ENCODE measurements at regions not wholly inside any gene's neighbourhood (a gene's known extent, or its start where the extent isn't known, plus 50 kb on each side); places are given as distances from the start of the nearest gene placed in this dataset.
"Not testable (repeated sequence)": the region's sequence is repeated elsewhere in the genome, so short reads cannot be mapped to it uniquely, and the experiment has no call there.

DNA sequence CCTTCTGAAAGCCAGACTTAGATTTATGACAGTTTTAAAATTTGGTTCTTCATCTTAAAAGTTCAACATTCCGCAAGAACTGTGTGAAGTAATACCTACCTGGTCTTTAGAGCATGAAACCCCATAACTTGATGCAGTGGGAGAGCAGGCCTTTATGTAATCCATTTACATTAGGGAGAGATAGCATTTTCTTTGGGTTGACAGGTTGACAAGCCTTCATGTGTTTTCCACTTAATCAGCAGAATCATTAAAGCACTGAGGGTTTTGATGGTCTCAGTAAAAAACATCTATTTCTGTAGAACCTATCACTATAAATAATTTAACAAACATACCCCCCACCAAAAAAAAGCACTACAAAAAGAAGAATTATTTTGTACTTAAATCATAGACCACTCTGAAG, 121.6 kb upstream of the KIF2A start:
- Mint-ChIP-seq H3K9me3 (no peaks in the 10 kb centered on the region), H3K4me3 (ENCODE audit: low read depth) (no peak overlapping the region), H3K27ac (no peak overlapping the region), H3K36me3 (ENCODE audit: low read depth) (no peaks in the 10 kb centered on the region), H3K27me3 (ENCODE audit: low read depth) (peaks cover 7% of the 10 kb centered on the region), H3K4me1 (ENCODE audit: low read depth) (no peaks in the 10 kb centered on the region)
- intact Hi-C loops (cut with micrococcal nuclease) = no loop called here
- DNase-seq (ENCODE audit: low spot score) = no peak

DNA sequence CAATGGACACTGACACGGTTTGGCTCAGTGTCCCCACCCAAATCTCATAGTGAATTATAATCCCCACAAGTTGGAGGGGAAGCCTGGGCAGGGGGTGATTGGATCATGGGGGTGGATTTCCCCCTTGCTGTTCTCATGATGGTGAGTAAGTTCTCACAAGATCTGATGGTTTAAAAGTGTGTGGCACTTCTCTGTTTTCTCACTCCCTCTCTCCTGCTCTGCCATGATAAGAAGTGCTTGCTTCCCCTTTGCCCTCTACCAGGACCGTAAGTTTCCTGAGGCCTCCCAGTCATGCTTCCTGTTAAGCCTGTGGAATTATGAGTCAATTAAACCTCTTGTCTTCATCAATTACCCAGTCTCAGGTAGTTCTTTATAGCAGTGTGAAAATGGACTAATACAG, 115.8 kb upstream of the KIF2A start:
- intact Hi-C loops (cut with micrococcal nuclease) = no loop called here
- peaks cover 7% of the 10 kb centered on the region for H3K27me3 Mint-ChIP-seq (ENCODE audit: low read depth)
- no peaks in the 10 kb centered on the region for H3K4me1 Mint-ChIP-seq (ENCODE audit: low read depth)
- DNase-seq (ENCODE audit: low spot score) = no peak
- no peak overlapping the region for H3K4me3 Mint-ChIP-seq (ENCODE audit: low read depth)
- H3K9me3 Mint-ChIP-seq = peaks cover 17% of the 10 kb centered on the region
- no peak overlapping the region for H3K27ac Mint-ChIP-seq
- H3K36me3 Mint-ChIP-seq (ENCODE audit: low read depth) = no peaks in the 10 kb centered on the region

DNA sequence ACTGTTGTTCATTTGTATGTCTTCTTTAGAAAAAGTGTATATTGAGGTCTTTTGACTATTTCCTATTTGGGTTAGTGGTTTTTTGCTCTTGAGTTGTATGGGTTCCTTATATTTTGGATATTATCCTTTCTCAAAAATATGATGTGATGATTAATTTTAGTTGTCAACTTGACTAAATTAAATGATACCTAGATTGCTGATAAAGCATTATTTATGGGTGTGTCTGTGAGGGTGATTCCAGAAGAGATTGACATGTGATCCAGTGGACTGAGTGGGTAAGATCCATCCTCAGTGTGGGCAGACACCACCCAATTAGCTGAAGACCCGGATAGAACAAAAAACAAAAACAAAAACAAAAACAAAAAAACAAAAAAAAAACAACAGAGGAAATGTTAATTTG, 115.1 kb upstream of the KIF2A start:
- no peak for DNase-seq (ENCODE audit: low spot score)
- H3K4me3 Mint-ChIP-seq (ENCODE audit: low read depth) = no peak overlapping the region
- H3K27ac Mint-ChIP-seq = no peak overlapping the region
- intact Hi-C loops (cut with micrococcal nuclease) = no loop called here
- no peaks in the 10 kb centered on the region for H3K36me3 Mint-ChIP-seq (ENCODE audit: low read depth)
- no peaks in the 10 kb centered on the region for H3K4me1 Mint-ChIP-seq (ENCODE audit: low read depth)
- H3K9me3 Mint-ChIP-seq = peaks cover 17% of the 10 kb centered on the region
- H3K27me3 Mint-ChIP-seq (ENCODE audit: low read depth) = peaks cover 7% of the 10 kb centered on the region

DNA sequence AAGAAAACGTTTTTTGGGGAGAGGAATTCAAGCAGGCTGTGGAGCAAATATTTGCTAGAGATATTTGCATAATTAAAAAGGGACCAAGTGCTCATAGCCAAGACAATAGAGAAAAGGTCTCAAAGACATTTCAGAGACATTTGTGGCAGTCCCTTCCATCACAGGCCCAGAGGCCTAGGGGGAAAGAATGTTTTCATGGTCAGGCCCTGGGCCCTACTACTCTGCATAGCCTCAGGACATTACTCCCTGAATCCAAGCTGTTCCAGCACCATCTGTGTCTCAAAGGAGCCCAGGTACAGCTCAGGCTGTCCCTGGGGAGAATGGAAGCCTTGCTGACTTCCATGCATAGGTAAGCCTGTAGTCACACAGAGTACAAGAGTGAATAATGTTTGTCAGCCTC, 113.0 kb upstream of the KIF2A start:
- no peak overlapping the region for H3K27ac Mint-ChIP-seq
- intact Hi-C loops (cut with micrococcal nuclease) = no loop called here
- no peak overlapping the region for H3K4me3 Mint-ChIP-seq (ENCODE audit: low read depth)
- no peaks in the 10 kb centered on the region for H3K36me3 Mint-ChIP-seq (ENCODE audit: low read depth)
- H3K27me3 Mint-ChIP-seq (ENCODE audit: low read depth) = peaks cover 9% of the 10 kb centered on the region
- DNase-seq (ENCODE audit: low spot score) = no peak
- peaks cover 17% of the 10 kb centered on the region for H3K9me3 Mint-ChIP-seq
- H3K4me1 Mint-ChIP-seq (ENCODE audit: low read depth) = no peaks in the 10 kb centered on the region

DNA sequence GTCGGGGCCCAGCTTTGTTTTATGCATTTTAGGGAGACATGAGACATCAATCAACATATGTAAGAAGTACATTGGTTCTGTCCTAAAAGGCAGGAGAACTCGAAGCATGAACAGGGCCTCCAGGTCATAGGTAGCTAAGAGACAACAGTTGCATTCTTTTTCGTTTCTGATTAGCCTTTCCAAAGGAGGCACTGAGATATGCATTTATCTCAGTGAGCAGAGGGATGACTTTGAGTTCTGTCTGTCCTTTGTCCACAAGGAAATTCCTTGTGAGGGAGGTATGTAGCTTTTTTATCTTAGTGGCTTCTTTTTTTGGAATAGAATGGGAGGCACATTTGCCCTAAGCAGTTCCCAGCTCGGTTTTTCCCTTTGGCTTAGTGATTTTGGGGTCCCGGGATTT, 109.5 kb upstream of the KIF2A start:
- H3K36me3 Mint-ChIP-seq (ENCODE audit: low read depth); intact Hi-C loops (cut with micrococcal nuclease): not testable (repeated sequence)
- peaks cover 13% of the 10 kb centered on the region for H3K4me1 Mint-ChIP-seq (ENCODE audit: low read depth)

DNA sequence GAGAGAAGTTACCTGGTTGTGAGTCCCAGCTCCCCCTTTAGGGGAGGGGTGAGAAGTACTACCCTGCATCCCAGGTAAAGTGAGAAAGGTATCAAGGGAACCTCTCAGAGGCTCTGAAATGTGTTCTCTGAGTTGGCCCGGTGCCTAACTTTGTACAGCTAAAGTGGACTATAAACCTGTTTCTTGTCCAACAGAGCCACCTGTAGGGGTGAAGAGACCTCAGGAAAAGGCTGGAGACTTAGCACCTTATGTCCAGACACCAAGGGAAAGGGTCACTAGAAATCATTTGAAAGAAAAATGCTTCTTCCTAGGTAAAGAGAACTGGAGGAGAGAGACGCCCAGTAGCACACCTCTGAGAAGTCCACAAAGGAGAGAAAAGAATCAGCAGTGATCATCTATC, 108.3 kb upstream of the KIF2A start:
- no peaks in the 10 kb centered on the region for H3K36me3 Mint-ChIP-seq (ENCODE audit: low read depth)
- H3K9me3 Mint-ChIP-seq = peaks cover 10% of the 10 kb centered on the region
- intact Hi-C loops (cut with micrococcal nuclease) = no loop called here
- H3K4me1 Mint-ChIP-seq (ENCODE audit: low read depth) = peaks cover 13% of the 10 kb centered on the region
- H3K27ac Mint-ChIP-seq = no peak overlapping the region
- peaks cover 11% of the 10 kb centered on the region for H3K27me3 Mint-ChIP-seq (ENCODE audit: low read depth)
- no peak for DNase-seq (ENCODE audit: low spot score)
- no peak overlapping the region for H3K4me3 Mint-ChIP-seq (ENCODE audit: low read depth)

More for the DNA sequence above, 109.5 kb upstream of the KIF2A start:
- not testable (repeated sequence) for H3K4me3 Mint-ChIP-seq (ENCODE audit: low read depth); H3K27me3 Mint-ChIP-seq (ENCODE audit: low read depth); DNase-seq (ENCODE audit: low spot score); H3K27ac Mint-ChIP-seq
- H3K9me3 Mint-ChIP-seq = peaks cover 17% of the 10 kb centered on the region

DNA sequence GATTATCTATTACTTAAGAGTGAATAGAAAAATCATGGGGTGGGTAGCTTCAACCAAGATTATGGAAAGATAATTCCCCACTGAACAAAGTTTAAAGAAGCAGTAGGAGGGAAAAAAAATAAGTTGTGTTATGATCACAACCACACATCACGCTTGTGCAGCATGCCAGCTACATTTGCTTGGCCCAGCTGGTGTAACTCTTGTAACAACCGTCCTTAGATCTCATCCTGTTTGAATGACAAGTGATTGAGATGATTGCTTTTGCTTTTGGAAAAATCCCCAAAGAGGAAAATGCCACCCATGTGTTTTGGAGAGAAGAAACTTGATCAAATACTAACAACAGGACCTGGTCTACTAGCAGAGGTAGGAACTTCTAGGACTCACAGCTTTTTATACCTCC, 107.6 kb upstream of the KIF2A start:
- intact Hi-C loops (cut with micrococcal nuclease) = no loop called here
- Mint-ChIP-seq H3K36me3 (ENCODE audit: low read depth) (no peaks in the 10 kb centered on the region), H3K9me3 (peaks cover 9% of the 10 kb centered on the region), H3K27ac (no peak overlapping the region), H3K4me3 (ENCODE audit: low read depth) (no peak overlapping the region), H3K4me1 (ENCODE audit: low read depth) (peaks cover 13% of the 10 kb centered on the region), H3K27me3 (ENCODE audit: low read depth) (peaks cover 11% of the 10 kb centered on the region)
- DNase-seq (ENCODE audit: low spot score) = no peak

DNA sequence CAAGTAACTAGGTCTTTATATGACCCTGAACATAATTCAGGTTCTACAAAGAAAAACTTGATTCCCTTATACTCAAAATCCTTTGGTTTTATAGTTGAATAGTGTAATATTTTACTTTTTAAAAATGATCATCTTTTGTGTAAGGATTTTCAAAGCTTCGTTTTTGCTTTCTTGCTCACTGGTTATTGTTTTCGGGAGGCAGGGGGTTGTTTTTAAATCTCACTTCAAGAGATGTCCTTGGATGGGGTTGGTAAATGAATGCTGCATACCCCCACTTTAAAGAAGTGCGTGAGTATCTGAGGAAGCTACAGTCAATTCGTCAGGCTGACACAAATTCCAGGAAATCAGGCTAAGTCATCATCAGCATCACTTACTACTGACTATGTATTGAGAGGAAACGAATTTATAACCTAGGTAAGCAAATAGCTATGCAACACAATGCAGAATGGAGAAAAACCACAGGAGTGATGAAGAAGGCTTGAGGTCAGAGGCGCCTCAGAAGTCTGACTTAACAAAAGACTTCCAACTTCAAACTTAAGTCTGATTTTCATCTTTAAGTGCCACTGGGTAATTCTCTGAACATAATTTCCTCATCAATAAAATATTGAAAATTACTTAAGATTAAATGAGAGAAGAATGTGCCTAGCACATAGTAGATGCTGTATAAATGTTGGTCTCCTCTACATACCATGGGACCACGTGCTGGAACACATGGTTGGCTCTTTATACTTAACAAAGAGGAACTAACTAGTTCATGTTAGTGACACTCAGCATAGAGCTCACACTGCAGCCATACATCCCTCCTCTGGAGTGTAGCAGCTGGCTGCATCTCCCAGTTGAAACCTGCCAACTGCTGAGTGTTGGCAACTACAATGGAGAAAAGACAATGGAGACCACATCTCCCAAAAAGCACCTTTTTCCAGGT, 106.0 kb upstream of the KIF2A start:
- H3K36me3 Mint-ChIP-seq (ENCODE audit: low read depth) = no peaks in the 10 kb centered on the region
- no peaks in the 10 kb centered on the region for H3K9me3 Mint-ChIP-seq
- no peak for DNase-seq (ENCODE audit: low spot score)
- H3K4me1 Mint-ChIP-seq (ENCODE audit: low read depth) = peaks cover 13% of the 10 kb centered on the region
- intact Hi-C loops (cut with micrococcal nuclease) = no loop called here
- H3K27me3 Mint-ChIP-seq (ENCODE audit: low read depth) = peaks cover 11% of the 10 kb centered on the region
- H3K27ac Mint-ChIP-seq = no peak overlapping the region
- no peak overlapping the region for H3K4me3 Mint-ChIP-seq (ENCODE audit: low read depth)

DNA sequence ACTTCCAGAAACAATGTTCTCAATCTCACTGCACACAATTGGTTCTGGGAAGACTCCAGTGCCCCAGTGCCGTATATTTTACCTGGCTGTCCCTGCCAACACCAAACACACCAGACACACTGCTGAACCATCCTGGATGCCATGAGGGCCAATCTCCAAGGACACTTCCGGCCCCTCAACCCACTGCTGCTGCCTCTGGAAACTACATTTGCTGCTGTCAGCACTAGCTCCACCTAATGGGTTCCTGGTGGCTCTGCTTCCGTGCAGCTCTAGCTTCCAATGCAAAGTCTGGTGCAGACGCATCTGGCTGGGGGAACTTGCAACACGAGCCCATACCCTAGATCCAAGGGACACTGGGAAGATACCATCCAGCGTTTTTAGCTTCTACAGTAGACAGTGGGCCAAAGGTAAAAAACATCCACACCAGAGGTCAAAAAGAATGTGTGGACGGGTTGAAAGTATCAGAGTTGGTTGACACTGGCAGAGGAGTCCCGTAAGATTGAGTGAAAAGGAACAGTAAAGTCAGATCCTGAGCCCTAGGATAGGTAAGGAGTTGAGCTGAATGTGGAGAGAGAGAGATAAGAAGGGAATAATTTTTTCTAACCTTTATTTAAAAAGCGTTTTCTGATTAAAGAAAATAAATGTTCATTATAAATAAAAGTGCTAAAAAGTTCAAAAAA, 99.7 kb upstream of the KIF2A start:
- intact Hi-C loops (cut with micrococcal nuclease) = no loop called here
- Mint-ChIP-seq H3K9me3 (no peaks in the 10 kb centered on the region), H3K27me3 (ENCODE audit: low read depth) (peaks cover 18% of the 10 kb centered on the region), H3K4me3 (ENCODE audit: low read depth) (no peak overlapping the region), H3K27ac (no peak overlapping the region), H3K4me1 (ENCODE audit: low read depth) (peaks cover 3% of the 10 kb centered on the region), H3K36me3 (ENCODE audit: low read depth) (no peaks in the 10 kb centered on the region)
- no peak for DNase-seq (ENCODE audit: low spot score)

DNA sequence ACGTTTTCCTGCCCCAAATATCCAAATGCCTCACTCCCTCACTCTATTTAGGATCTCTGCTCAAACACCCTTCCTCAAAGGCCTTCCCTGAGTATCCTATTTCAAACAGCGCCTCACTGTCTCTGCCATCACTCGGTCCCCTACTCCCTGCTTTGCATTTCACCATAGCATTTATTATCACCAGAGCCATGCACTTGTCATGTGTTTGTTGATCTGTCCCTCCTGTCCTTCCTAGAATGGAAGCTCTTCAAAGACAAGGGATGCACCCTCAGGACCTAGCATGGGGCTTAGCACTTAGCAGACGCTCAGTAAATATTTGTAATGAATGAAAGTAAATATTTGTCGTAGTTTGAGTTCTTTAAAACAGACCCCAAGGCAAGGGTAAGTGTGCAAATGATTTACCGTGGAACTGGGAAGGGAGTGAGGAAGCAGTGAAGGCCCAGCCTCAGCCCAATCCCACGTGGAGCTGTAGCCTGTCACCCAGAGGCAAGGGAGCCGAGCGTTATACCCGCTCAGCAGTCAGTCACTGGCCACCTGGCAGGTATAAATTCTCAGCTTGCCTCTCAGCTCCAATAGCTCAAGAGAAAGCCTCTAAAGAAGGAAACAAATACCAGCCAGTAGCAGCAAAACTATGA, 97.7 kb upstream of the KIF2A start:
- no peak overlapping the region for H3K4me3 Mint-ChIP-seq (ENCODE audit: low read depth)
- H3K27ac Mint-ChIP-seq = no peak overlapping the region
- H3K9me3 Mint-ChIP-seq = no peaks in the 10 kb centered on the region
- no peak for DNase-seq (ENCODE audit: low spot score)
- H3K4me1 Mint-ChIP-seq (ENCODE audit: low read depth) = peaks cover 3% of the 10 kb centered on the region
- intact Hi-C loops (cut with micrococcal nuclease) = no loop called here
- H3K27me3 Mint-ChIP-seq (ENCODE audit: low read depth) = peaks cover 23% of the 10 kb centered on the region
- H3K36me3 Mint-ChIP-seq (ENCODE audit: low read depth) = no peaks in the 10 kb centered on the region

DNA sequence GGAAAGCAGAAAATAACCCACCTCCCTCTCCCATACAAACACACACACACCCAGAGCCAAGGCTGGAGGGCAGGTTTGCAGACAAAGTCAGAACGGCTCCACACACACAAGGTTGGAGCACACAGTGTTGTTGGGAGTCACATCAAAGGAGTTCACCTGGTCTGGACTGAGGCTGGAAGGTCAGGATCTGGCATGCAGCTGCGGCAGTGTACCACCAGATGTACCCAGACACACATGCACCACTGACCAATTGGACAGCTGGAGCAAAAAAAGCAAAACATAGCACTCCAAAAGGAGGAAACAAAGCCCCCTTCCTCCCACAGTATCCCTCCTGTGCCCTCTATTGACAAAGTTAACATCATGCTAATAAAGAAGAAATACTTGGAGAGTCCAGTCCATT, 94.6 kb upstream of the KIF2A start:
- Mint-ChIP-seq H3K4me1 (ENCODE audit: low read depth) (peaks cover 6% of the 10 kb centered on the region), H3K9me3 (peaks cover 7% of the 10 kb centered on the region), H3K4me3 (ENCODE audit: low read depth) (no peak overlapping the region), H3K27ac (no peak overlapping the region), H3K27me3 (ENCODE audit: low read depth) (peaks cover 33% of the 10 kb centered on the region), H3K36me3 (ENCODE audit: low read depth) (no peaks in the 10 kb centered on the region)
- intact Hi-C loops (cut with micrococcal nuclease) = no loop called here
- DNase-seq (ENCODE audit: low spot score) = no peak

DNA sequence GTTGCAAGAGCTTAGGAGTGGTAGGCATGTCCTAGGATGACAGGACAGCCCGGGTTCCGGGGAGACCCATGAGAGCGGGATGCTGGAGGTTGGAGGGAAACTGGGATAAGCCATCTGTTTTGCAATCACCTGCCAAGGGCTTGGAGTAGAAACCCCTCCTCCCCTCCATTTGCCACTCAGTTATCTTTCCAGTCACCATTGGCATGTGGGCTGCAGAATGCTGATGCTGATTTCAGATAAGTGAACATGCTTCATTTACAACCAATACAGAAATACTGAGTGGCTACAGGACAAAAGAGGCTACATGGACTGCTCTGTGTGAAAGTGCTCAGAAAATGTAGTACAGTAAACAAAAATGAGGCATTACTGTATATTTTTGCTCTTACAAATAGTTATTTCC, 93.4 kb upstream of the KIF2A start:
- Mint-ChIP-seq H3K36me3 (ENCODE audit: low read depth) (no peaks in the 10 kb centered on the region), H3K9me3 (peaks cover 7% of the 10 kb centered on the region), H3K4me1 (ENCODE audit: low read depth) (peaks cover 6% of the 10 kb centered on the region), H3K4me3 (ENCODE audit: low read depth) (no peak overlapping the region), H3K27ac (no peak overlapping the region), H3K27me3 (ENCODE audit: low read depth) (peaks cover 32% of the 10 kb centered on the region)
- intact Hi-C loops (cut with micrococcal nuclease) = no loop called here
- DNase-seq (ENCODE audit: low spot score) = no peak

DNA sequence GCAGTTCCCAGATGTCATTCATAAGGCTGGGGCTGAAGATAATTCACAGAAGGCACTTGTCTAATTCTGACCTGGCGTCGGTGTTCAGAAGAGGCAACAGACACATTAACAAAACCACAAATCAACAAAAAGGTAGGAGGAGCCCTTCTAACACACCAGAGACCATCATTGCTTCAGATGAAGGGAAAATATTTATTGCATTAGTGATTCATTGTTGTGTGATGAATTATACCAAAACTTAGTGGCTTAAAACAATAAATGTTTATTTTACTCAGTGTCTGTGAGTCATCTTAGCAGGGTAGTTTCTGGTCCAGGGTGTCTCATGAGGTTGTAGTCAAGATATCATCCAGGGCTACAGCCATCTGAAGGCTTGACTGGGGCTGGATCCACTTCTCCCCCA, 91.3 kb upstream of the KIF2A start:
- DNase-seq (ENCODE audit: low spot score) = no peak
- Mint-ChIP-seq H3K9me3 (peaks cover 7% of the 10 kb centered on the region), H3K4me3 (ENCODE audit: low read depth) (no peak overlapping the region), H3K4me1 (ENCODE audit: low read depth) (peaks cover 3% of the 10 kb centered on the region), H3K27ac (no peak overlapping the region), H3K36me3 (ENCODE audit: low read depth) (no peaks in the 10 kb centered on the region), H3K27me3 (ENCODE audit: low read depth) (peaks cover 35% of the 10 kb centered on the region)
- intact Hi-C loops (cut with micrococcal nuclease) = no loop called here

All from activated T-helper 2 cell treated with anti-CD3 and anti-CD28 coated beads, Interferon-gamma antibody, Interleukin-2, Interleukin-4, amounts not matched to agents 10 μg/mL and 5 μg/mL and 100 μg/mL, durations not matched to agents 14 hours and 24 hours and 36 hours (primary cell).